ENCODE measurements at regions not wholly inside any gene's neighbourhood (a gene's known extent, or its start where the extent isn't known, plus 50 kb on each side); places are given as distances from the start of the nearest gene placed in this dataset.

- TF ChIP-seq POU5F1 (IDR thresholded peaks at IDR 0.05; ENCODE audit: low read depth, low read length): no peak
- TF ChIP-seq CREB1 (IDR thresholded peaks at IDR 0.05): no peak
- TF ChIP-seq KDM5A (IDR thresholded peaks at IDR 0.05; ENCODE audit: low read length): no peak
These were observed 362.9 kb upstream of the FSIP2 start (continued) for GRCh38 chr2:185375731-185376130.

Measured in H1 (cell line).